GM18868 (cell line): ENCODE measurements at regions not wholly inside any gene's neighbourhood (a gene's known extent, or its start where the extent isn't known, plus 50 kb on each side); places are given as distances from the start of the nearest gene placed in this dataset.
A peak's percentile ranks its signal among the peaks of the same experiment; 100 is the strongest.
"Not testable (repeated sequence)": the region's sequence is repeated elsewhere in the genome, so short reads cannot be mapped to it uniquely, and the experiment has no call there.

Experiments used
- ATAC-seq: cut with Tn5 transposase; IDR thresholded peaks from one replicate; pipeline ENCODE4 v1.9.1; 2021; ENCODE audit warnings: mild to moderate bottlenecking, moderate library complexity; ENCODE audit not compliant: unreplicated experiment

DNA sequence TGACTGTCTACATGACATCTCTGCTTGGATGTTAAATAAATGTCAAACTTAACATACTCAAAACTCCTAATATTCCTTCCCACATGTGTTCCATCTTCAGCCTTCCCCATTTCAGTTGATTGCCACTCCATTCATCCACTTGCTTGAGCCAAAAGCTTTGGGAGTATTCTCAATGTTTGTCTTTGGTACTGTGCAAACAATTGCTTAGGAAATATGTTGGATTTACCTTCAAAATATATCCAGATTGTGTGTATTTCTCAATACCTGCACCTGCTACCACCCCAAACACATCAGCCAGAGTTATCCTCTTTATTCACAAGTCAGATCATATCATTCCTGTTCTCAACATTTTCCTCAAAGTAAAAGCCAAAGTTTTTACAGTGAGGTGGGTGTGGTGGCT lies 350.3 kb upstream of the FAM98A start:
- no peak for ATAC-seq

DNA sequence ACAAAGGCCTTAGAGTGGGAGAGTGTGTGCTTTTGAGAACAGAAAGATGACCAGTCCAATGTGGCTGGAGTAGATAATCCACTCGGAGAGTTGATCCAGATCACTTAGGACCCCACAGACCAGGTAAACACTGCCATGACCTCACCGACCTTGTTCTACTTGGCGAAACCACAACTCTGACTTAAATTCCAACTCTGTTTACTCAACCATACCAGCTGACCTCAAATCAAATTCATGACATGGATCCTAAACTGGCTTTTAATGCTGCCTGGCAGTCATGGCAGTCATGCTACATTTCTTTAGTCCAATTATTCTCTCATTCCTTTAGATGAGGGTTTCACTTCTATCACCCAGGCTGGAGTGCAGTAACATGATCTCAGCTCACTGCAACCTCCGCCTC lies 347.1 kb upstream of the FAM98A start:
- ATAC-seq, result no peak

DNA sequence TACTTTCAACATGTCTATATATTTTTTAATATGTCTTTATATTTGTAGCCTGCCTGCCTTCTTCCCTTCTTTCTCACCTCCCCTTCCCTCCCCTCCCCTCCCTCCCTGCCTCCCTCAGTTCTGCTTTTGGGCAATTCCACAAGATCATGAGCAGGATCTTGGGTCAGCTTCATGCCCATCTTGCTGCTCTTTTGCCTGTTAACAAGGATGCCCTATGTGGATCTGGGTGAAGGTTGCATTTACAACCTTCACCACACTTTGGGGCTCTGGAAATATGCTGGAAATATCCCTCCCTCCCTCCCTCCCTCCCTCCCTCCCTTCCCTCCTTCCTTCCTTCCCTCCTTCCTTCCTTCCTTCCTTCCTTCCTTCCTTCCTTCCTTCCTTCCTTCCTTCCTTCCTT lies 334.1 kb upstream of the FAM98A start:
- ATAC-seq, result no peak

GRCh38 chr2:33931164-33931563 lies 332.1 kb upstream of the FAM98A start:
- no peak for ATAC-seq

DNA sequence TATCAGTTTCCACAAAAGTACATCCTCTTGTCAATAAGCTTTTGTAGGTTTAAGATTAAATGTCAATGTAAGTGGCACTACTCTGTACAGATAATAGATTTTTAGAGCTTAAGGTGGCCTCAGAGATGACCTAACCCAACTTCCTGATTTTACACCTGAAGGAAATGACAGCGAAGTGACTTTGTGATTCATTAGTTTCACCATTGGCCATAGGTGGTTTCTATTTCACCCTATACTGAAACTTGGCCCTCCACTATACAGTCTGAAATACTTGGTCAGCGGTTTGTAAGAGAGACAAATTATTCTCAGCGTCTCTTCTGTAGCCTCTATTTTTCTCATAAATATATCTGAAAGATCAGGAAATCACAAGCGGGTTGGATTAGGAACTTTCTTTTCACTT lies 330.4 kb upstream of the FAM98A start:
- peak; percentile 95 for ATAC-seq

DNA sequence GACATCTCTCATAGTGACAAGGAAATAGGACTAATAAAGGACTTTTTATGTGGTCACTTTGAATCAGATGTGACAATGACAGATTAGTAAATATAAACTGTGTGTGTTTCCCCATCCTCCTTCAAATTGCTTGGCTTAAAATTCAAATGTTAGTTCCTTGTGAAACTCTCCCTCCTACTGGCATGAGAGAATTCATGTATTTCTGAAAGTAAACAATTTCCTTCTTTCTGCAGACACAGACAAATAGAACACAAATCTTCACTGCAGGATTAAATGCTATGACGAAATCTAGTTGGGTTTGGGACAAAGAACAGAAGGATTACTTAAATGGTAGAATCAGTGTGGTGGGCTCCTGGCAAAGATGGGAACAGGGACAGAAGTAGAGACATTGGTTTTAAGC lies 328.7 kb upstream of the FAM98A start:
- no peak for ATAC-seq

DNA sequence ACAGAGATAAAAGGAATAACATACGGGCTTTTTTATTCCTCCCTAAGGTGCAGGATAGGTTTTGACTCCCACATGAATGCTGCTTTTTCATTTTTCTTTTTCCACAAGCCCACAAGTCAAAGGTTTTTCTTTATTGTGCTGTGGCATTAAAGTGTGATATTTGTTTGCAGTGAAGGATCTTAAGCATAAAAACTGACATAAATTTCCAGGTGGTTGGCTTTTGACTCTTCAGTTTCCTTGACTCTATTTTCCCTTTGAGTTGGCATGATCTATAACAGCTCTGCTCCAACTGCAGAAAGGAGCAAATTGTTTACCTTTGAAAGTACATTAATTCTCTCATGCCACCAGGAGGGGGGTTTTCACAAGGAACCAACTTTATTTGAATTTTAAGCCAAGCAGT lies 326.2 kb upstream of the FAM98A start:
- ATAC-seq, result no peak

- ATAC-seq, result no peak
Measured at GRCh38 chr2:33924586-33925169, 325.6 kb upstream of the FAM98A start.

DNA sequence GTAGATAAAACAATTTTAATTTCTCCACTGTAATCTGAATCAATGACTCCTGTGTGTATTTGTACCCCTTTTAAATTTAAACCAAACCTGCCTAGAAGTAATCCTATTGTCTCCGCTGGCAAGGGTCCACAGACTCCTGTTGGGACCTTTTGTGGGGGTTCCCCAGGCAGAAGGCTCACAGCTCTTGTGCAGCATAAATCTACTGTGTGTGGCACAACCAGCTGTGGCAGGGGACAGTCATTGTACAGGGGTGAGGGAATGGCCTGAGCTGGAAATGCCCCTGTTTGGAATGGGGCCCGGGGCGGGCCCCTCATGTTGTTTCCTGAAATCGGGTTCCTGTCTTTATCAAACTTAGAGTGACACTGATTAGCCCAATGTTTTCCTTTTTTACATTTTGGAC lies 318.2 kb upstream of the FAM98A start:
- ATAC-seq, result no peak

GRCh38 chr2:33913071-33913616 lies 314.0 kb upstream of the FAM98A start:
- ATAC-seq, result no peak

- no peak for ATAC-seq
Measured at GRCh38 chr2:33911327-33911726, 312.2 kb upstream of the FAM98A start.

- no peak for ATAC-seq
Measured at GRCh38 chr2:33909945-33910695, 311.0 kb upstream of the FAM98A start.

DNA sequence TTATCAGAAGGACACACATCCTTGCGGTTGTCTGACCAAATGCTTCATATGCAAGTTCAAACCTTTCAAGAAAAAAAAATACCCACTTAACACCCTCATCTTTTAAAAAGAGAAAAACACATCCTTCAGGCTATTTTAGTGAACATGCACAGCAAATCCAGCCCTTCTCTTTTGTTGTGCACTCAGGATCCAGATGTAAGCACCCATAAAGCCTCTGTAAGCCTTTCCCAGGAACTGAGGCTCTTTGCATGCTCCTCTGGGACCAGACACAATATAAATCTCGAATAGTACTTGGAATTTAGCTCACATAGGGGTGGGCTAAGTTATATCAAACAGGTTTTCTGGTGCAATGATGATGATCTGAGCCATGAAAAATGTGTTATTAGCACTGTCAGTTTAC lies 308.8 kb upstream of the FAM98A start:
- no peak for ATAC-seq

DNA sequence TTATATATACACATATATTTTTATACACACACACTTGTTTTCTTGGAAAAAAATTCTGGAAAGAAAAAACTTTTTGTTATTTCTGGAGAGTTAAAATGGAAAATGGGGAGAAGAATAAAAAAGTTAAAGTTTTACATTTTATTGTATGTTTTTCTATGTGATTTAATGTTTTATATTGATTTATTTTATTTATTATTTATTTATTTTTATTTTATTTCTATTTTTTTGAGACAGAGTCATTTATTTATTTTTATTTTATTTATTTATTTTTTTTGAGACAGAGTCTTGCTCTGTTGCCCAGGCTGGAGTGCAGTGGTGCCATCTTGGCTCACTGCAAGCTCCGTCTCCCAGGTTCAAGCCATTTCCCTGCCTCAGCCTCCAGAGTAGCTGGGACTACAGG lies 307.0 kb upstream of the FAM98A start:
- not testable (repeated sequence) for ATAC-seq

- no peak for ATAC-seq
Measured at GRCh38 chr2:33904801-33905200, 305.7 kb upstream of the FAM98A start.

GRCh38 chr2:33903701-33904100 lies 304.6 kb upstream of the FAM98A start:
- no peak for ATAC-seq

DNA sequence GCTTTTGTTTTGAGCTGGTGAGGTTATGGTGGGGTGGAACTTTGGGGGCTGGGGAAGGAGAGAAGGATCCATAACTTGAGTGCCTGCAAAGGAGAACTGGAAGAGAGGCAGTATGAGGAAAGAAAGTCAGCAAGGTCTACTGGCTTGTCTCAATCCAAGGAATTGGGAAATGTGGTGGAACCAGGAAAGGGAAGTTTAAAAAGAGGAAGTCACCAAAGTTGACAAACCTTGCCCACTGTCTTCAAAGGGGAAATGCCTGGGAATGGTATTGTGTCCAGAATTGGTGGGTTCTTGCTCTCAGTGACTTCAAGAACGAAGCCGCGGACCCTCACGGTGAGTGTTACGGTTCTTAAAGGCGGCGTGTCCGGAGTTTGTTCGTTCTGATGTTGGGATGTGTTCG lies 304.1 kb upstream of the FAM98A start:
- ATAC-seq, result no peak

DNA sequence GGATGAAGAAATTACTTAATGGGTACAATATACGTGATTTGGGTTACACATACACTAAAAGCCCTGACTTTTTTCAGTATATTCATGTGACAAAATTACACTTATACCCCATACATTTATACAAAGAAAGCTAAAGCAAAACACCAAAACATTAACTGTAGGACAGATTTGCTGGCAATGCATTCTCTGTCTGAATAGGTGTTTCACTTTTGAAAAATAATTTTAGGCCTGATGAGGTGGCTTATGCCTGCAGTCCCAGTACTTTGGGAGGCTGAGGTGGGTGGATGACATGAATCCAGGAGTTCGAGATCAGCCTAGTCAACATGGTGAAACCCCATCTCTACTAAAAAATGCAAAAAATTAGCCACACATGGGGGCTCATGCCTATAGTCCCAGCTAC lies 301.5 kb upstream of the FAM98A start:
- no peak for ATAC-seq

- ATAC-seq, result no peak
Measured at GRCh38 chr2:33897741-33898140, 298.6 kb upstream of the FAM98A start.

DNA sequence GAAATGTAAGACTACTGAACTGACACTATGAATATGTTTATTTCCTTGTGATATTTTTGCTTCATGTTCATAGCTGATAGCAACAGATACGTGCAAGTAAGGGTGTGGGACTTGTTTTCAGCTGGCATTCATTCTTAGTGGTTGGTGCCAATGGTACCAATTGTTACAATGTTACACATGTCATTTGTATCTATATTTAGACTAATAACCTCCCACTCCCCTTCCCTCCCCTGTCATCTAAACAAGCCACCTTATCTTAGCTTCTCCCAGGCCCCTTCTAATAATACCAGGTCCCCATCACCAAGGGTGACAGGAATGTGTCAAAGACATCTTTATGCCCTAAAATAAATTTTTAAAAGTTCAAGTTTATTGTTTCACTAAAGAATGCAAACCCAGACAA lies 294.7 kb upstream of the FAM98A start:
- no peak for ATAC-seq

GRCh38 chr2:33891616-33892015 lies 292.5 kb upstream of the FAM98A start:
- ATAC-seq, result no peak

GRCh38 chr2:33890686-33891085 lies 291.6 kb upstream of the FAM98A start:
- no peak for ATAC-seq
